Activated CD4-positive, alpha-beta T cell treated with anti-CD3 and anti-CD28 coated beads, Interleukin-2, amount 50 U/mL, for 48 hours (primary cell): ENCODE measurements at regions not wholly inside any gene's neighbourhood (a gene's known extent, or its start where the extent isn't known, plus 50 kb on each side); places are given as distances from the start of the nearest gene placed in this dataset.
A peak's percentile ranks its signal among the peaks of the same experiment; 100 is the strongest.
"Not testable (repeated sequence)": the region's sequence is repeated elsewhere in the genome, so short reads cannot be mapped to it uniquely, and the experiment has no call there.

ENCODE experiments used
- DNase-seq, 2 experiments: peaks; one replicate each; pipeline ENCODE4 v3.0.0-alpha.2; 2020

GRCh38 chr17:71052971-71053370, 883.6 kb downstream of the KCNJ2 start:
- DNase-seq, result no peak

- DNase-seq, result no peak
These were observed 885.8 kb downstream of the KCNJ2 start for GRCh38 chr17:71055128-71055527.

GRCh38 chr17:71057448-71057847, 888.1 kb downstream of the KCNJ2 start:
- DNase-seq, result no peak

- no peak for DNase-seq
These were observed 888.6 kb downstream of the KCNJ2 start for GRCh38 chr17:71057938-71058337.

GRCh38 chr17:71063127-71063526, 893.8 kb downstream of the KCNJ2 start:
- DNase-seq, result no peak

- no peak for DNase-seq
These were observed 894.2 kb downstream of the KCNJ2 start for GRCh38 chr17:71063559-71063958.

- no peak for DNase-seq
These were observed 898.5 kb downstream of the KCNJ2 start for GRCh38 chr17:71067669-71068407.

GRCh38 chr17:71068408-71068750, 899.0 kb downstream of the KCNJ2 start:
- no peak for DNase-seq

GRCh38 chr17:71071041-71071440, 901.7 kb downstream of the KCNJ2 start:
- no peak for DNase-seq

GRCh38 chr17:71071837-71072236, 902.5 kb downstream of the KCNJ2 start:
- DNase-seq, result no peak

GRCh38 chr17:71080937-71081336, 911.6 kb downstream of the KCNJ2 start:
- no peak for DNase-seq

- DNase-seq, result no peak
These were observed 912.3 kb downstream of the KCNJ2 start for GRCh38 chr17:71081666-71082065.

GRCh38 chr17:71084219-71084618, 914.9 kb downstream of the KCNJ2 start:
- peak in 1 of 2 experiments; percentile 5 for DNase-seq

GRCh38 chr17:71084838-71085237, 915.5 kb downstream of the KCNJ2 start:
- DNase-seq, result no peak

- peak in 1 of 2 experiments; percentile 5 for DNase-seq
These were observed 916.1 kb downstream of the KCNJ2 start for GRCh38 chr17:71085238-71086033.

GRCh38 chr17:71089431-71089830, 920.1 kb downstream of the KCNJ2 start:
- DNase-seq, result no peak

GRCh38 chr17:71098071-71098470, 928.7 kb downstream of the KCNJ2 start:
- no peak for DNase-seq

GRCh38 chr17:71099003-71099714, 929.8 kb downstream of the KCNJ2 start:
- no peak for DNase-seq

- DNase-seq, result no peak
These were observed 933.4 kb downstream of the KCNJ2 start for GRCh38 chr17:71102777-71103176.

GRCh38 chr17:71104225-71104624, 934.9 kb downstream of the KCNJ2 start:
- no peak for DNase-seq

GRCh38 chr17:71106056-71106455, 936.7 kb downstream of the KCNJ2 start:
- not testable (repeated sequence) for DNase-seq

GRCh38 chr17:71107136-71107535, 937.8 kb downstream of the KCNJ2 start:
- DNase-seq, result no peak

GRCh38 chr17:71109697-71110096, 940.4 kb downstream of the KCNJ2 start:
- no peak for DNase-seq

- DNase-seq, result no peak
These were observed 941.0 kb downstream of the KCNJ2 start for GRCh38 chr17:71110326-71110725.
